Calu3 (cell line): ENCODE measurements at regions not wholly inside any gene's neighbourhood (a gene's known extent, or its start where the extent isn't known, plus 50 kb on each side); places are given as distances from the start of the nearest gene placed in this dataset.
A peak's percentile ranks its signal among the peaks of the same experiment; 100 is the strongest.

Experiments used
- BruUV-seq: library from RNA; stranded (reverse); fragments of 400-500 nt; replicated peaks from 2 replicates; lab custom pipeline; 2021; lab: Mats Ljungman, UMichigan
- CTCF ChIA-PET: fragments of 300-600 bp; sonication (Branson Sonifier 250); formaldehyde crosslinking; loops from one replicate; lab custom pipeline; 2022; ENCODE audit warnings: antibody characterized with exemption; lab: Charles Lee
- DNase-seq: peaks from one replicate; pipeline ENCODE4 v3.0.0; 2022
- H3K27ac Mint-ChIP-seq: one replicate; pipeline ENCODE4 v1.8.0; 2022; ENCODE audit warnings: mixed read lengths; ENCODE audit not compliant: unreplicated experiment
- H3K27me3 Mint-ChIP-seq: one replicate; pipeline ENCODE4 v1.8.0; 2022; ENCODE audit warnings: mixed read lengths; ENCODE audit not compliant: unreplicated experiment
- H3K36me3 Mint-ChIP-seq: one replicate; pipeline ENCODE4 v1.8.0; 2022; ENCODE audit warnings: mild to moderate bottlenecking, moderate library complexity, mixed read lengths; ENCODE audit not compliant: insufficient read depth, unreplicated experiment
- H3K4me1 Mint-ChIP-seq: one replicate; pipeline ENCODE4 v1.8.0; 2022; ENCODE audit warnings: mild to moderate bottlenecking, low read depth, mixed read lengths; ENCODE audit not compliant: unreplicated experiment
- H3K4me3 Mint-ChIP-seq: one replicate; pipeline ENCODE4 v1.8.0; 2022; ENCODE audit warnings: mild to moderate bottlenecking, low read depth, moderate library complexity, mixed read lengths; ENCODE audit not compliant: unreplicated experiment
- H3K9me3 Mint-ChIP-seq: one replicate; pipeline ENCODE4 v1.8.0; 2022; ENCODE audit warnings: low read depth, mixed read lengths; ENCODE audit not compliant: unreplicated experiment
- intact Hi-C: fragments of 100-400 bp; cut with micrococcal nuclease; formaldehyde crosslinking; loops from one replicate; pipeline ENCODE4 v1.10.0; 2022; ENCODE audit not compliant: unreplicated experiment
- TF ChIP-seq, protein P1 (sequence below): fragments of 200-600 bp; IDR thresholded peaks from one replicate; pipeline ENCODE4 v1.8.0; 2022; ENCODE audit warnings: antibody characterized with exemption; ENCODE audit not compliant: unreplicated experiment

DNA sequence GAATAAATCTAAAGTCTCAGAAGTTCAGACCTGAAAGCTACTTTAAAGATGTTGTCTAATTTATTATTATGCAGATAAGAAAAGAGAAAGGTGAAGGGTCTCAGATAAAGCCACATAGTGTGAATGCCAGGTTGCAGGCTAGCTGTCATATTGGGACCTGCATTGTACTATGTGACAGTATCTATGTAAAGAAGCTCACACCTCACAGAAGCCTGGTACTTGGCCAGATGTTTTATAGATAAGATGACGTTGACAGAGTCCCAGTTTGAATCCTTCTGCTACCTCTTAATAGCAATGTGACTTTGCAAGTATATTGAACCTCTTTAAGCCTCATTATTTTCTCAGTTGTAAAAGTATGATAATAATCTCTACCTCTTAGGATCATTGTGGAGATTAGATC is 227.0 kb downstream of the SPRY1 start:
- no peaks in the 10 kb centered on the region for H3K36me3 Mint-ChIP-seq
- H3K27me3 Mint-ChIP-seq, result no peaks in the 10 kb centered on the region
- H3K27ac Mint-ChIP-seq, result no peak overlapping the region
- no TSS peak for BruUV-seq
- CTCF ChIA-PET, result no interaction called here
- intact Hi-C loops, result no loop called here
- no peaks in the 10 kb centered on the region for H3K9me3 Mint-ChIP-seq
- TF ChIP-seq, protein P1, sequence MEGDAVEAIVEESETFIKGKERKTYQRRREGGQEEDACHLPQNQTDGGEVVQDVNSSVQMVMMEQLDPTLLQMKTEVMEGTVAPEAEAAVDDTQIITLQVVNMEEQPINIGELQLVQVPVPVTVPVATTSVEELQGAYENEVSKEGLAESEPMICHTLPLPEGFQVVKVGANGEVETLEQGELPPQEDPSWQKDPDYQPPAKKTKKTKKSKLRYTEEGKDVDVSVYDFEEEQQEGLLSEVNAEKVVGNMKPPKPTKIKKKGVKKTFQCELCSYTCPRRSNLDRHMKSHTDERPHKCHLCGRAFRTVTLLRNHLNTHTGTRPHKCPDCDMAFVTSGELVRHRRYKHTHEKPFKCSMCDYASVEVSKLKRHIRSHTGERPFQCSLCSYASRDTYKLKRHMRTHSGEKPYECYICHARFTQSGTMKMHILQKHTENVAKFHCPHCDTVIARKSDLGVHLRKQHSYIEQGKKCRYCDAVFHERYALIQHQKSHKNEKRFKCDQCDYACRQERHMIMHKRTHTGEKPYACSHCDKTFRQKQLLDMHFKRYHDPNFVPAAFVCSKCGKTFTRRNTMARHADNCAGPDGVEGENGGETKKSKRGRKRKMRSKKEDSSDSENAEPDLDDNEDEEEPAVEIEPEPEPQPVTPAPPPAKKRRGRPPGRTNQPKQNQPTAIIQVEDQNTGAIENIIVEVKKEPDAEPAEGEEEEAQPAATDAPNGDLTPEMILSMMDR, result no peak
- no peak overlapping the region for H3K4me3 Mint-ChIP-seq
- no peak for DNase-seq
- H3K4me1 Mint-ChIP-seq, result peaks cover 16% of the 10 kb centered on the region

DNA sequence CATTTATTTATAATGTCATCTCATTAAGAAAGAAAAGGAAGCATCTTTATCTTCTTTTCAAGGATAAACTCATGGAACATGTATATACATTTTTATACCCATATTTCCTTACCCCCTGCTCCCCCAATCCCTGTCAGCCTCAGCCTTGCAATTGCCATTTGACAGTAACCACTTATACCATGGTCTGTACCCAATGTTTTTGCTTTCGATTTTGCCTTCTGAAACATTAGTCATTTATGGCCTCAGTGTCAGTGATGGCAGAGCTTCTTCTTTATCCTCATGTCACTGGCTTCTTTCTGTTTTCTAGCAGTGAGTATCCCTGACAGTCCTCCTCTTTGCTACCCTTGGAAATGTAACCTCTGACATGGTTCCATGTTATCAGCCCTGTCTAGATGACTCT is 228.4 kb downstream of the SPRY1 start:
- H3K4me1 Mint-ChIP-seq, result peaks cover 7% of the 10 kb centered on the region
- H3K4me3 Mint-ChIP-seq, result no peak overlapping the region
- TF ChIP-seq, protein P1, result no peak
- H3K27ac Mint-ChIP-seq, result peak overlapping the region; percentile 27
- intact Hi-C loops, result no loop called here
- CTCF ChIA-PET, result no interaction called here
- no TSS peak for BruUV-seq
- H3K27me3 Mint-ChIP-seq, result no peaks in the 10 kb centered on the region
- H3K36me3 Mint-ChIP-seq, result no peaks in the 10 kb centered on the region
- H3K9me3 Mint-ChIP-seq, result no peaks in the 10 kb centered on the region
- DNase-seq, result no peak

DNA sequence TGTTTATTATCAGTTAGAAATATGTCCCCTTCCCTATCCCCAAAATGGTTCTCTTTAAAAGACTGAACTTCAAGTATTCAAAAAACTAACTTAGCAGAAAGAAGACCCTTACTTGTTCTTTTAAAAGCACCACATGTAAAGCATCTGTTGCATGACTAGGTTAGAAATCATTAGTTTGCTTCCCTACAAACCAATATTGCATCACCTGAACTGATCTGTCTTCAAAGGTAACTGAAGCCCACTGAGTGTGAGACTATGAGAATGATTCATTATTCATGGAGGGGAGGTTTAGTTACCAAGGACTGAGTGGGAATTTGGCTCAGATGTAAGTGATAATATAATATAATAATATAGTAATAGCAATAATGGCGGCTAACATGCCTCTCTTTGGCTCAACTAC is 231.7 kb downstream of the SPRY1 start:
- no TSS peak for BruUV-seq
- Mint-ChIP-seq H3K4me3 (no peak overlapping the region), H3K4me1 (no peaks in the 10 kb centered on the region), H3K27me3 (no peaks in the 10 kb centered on the region), H3K36me3 (no peaks in the 10 kb centered on the region), H3K9me3 (no peaks in the 10 kb centered on the region), H3K27ac (no peak overlapping the region)
- TF ChIP-seq, protein P1, result no peak
- no peak for DNase-seq
- intact Hi-C loops, result loop anchor here (1.0 kb wide), 1 partner anchor 12 kb away; no protein-coding TSS in a partner anchor
- CTCF ChIA-PET, result no interaction called here

DNA sequence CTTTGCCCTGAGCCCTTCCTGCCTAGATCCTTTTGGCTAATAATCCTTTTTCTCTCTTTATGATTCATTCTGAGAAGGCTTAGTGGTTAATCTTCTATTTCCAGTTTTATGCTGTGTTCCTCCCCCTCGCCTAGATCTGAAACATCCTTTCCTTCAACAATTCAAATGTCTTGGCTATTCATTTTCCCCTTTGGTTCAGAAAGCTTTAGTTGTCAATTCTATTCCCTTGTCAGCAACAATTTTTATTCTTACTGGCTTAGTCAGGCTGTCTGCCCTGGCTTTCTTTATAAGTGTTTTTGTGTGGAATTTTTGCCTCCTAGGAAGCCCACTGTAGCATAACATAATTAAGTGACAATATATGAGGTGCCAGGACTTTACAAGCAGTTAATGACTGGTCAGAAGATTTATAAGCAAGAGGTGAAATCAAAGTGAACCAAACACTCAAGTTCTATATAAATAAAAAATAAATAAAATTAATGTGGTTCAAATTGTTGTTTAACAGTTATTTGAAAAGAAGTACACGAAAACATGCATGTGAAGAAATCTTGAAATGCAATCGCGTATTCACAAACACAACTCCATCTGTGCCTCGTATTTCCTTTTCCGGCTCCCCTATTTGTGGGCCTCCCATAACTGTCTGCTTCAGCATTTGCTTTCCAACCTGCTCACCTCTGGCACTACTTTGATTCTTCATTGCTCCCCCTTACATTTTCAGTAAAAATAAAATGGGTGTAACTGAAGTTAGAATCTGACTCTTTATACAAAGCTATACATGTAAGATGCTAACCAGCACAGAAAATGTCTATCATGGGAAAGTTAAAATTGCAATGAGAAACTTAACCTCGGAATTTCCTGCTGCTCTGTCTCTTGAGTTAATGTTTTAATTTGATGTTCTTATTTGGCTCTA is 235.4 kb downstream of the SPRY1 start:
- TF ChIP-seq, protein P1, result no peak
- Mint-ChIP-seq H3K27ac (no peak overlapping the region), H3K4me1 (no peaks in the 10 kb centered on the region), H3K9me3 (peaks cover 4% of the 10 kb centered on the region), H3K36me3 (no peaks in the 10 kb centered on the region), H3K27me3 (no peaks in the 10 kb centered on the region), H3K4me3 (no peak overlapping the region)
- no peak for DNase-seq
- intact Hi-C loops, result no loop called here
- BruUV-seq, result no TSS peak
- CTCF ChIA-PET, result no interaction called here
